ENCODE measurements at regions not wholly inside any gene's neighbourhood (a gene's known extent, or its start where the extent isn't known, plus 50 kb on each side); places are given as distances from the start of the nearest gene placed in this dataset.

DNA sequence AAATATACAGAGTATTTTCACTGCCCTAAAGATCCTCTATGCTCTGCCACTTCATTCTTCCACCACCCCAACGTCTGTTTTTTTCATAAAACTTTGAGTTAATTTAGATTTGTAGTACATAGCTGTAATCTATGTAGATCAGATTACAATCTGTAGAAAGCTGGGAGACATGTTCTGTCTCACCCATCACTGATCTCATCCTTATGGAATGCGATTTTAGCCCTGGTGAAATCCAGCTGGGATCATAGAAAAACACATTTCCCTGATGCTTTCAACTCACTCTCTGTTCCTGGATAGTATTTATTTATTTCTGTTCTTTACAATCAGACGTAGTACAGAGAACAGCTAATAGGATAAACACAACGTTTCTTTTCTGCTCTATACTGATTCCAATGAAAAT, 521.0 kb downstream of the KIF20B start:
- no peaks in the 10 kb centered on the region for H3K4me1 ChIP-seq
- H3K4me3 ChIP-seq, result no peak overlapping the region
- H3K36me3 ChIP-seq, result no peaks in the 10 kb centered on the region
- no peaks in the 10 kb centered on the region for H3K9me3 ChIP-seq
- no peaks in the 10 kb centered on the region for H3K27me3 ChIP-seq
- H3K27ac ChIP-seq, result no peak overlapping the region
- no peak for TF ChIP-seq POLR2A (IDR thresholded peaks at IDR 0.05)
- no peak for DNase-seq
- intact Hi-C loops (cut with DNase I; ENCODE audit: low total_unique reads), result no loop called here

GRCh38 chr10:90222939-90223338, 521.5 kb downstream of the KIF20B start:
- no peaks in the 10 kb centered on the region for H3K36me3 ChIP-seq
- no peaks in the 10 kb centered on the region for H3K27me3 ChIP-seq
- no peak overlapping the region for H3K27ac ChIP-seq
- TF ChIP-seq POLR2A (IDR thresholded peaks at IDR 0.05), result no peak
- TF ChIP-seq, protein P1, sequence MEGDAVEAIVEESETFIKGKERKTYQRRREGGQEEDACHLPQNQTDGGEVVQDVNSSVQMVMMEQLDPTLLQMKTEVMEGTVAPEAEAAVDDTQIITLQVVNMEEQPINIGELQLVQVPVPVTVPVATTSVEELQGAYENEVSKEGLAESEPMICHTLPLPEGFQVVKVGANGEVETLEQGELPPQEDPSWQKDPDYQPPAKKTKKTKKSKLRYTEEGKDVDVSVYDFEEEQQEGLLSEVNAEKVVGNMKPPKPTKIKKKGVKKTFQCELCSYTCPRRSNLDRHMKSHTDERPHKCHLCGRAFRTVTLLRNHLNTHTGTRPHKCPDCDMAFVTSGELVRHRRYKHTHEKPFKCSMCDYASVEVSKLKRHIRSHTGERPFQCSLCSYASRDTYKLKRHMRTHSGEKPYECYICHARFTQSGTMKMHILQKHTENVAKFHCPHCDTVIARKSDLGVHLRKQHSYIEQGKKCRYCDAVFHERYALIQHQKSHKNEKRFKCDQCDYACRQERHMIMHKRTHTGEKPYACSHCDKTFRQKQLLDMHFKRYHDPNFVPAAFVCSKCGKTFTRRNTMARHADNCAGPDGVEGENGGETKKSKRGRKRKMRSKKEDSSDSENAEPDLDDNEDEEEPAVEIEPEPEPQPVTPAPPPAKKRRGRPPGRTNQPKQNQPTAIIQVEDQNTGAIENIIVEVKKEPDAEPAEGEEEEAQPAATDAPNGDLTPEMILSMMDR (IDR thresholded peaks at IDR 0.05), result no peak
- H3K4me1 ChIP-seq, result no peaks in the 10 kb centered on the region
- H3K9me3 ChIP-seq, result no peaks in the 10 kb centered on the region
- H3K4me3 ChIP-seq, result no peak overlapping the region
- no peak for DNase-seq
- intact Hi-C loops (cut with DNase I; ENCODE audit: low total_unique reads), result no loop called here

DNA sequence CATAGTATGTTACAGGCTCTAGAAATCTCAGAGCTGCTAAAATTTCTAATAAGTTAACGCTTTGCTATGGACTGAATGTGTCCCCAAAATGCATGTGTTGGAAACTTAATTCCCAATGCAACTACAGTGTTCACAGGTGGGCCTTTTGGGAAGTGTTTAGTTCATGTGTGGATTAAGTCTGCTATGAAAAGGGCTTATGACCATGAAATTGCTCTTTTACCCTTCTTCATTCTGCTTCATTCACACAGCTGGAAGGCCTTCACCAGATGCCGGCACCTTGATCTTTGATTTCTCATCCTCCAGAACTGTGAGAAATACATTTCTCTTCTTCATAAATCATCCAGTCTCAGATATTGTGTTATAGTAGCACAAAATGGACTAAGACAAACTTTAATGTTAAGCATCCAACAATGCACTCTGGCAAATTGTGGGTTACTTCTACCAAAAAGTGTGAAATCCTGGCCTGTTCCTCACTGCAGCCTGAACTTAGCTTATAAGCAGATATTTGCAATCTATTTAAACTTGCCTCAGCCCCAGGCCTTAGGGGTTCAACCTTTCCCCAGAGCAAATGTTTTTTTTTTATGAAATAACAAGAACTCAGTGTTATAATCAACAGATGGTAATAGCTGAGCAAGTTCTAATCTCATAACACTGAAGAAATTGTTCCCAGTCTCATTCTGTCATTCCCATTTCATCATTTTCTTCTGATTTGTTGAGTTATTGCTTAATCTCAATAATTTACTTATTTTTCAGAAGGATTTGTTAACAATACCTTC, 523.6 kb downstream of the KIF20B start:
- Histone ChIP-seq H3K27ac (no peak overlapping the region), H3K27me3 (no peaks in the 10 kb centered on the region), H3K36me3 (no peaks in the 10 kb centered on the region), H3K4me3 (no peak overlapping the region), H3K4me1 (no peaks in the 10 kb centered on the region), H3K9me3 (no peaks in the 10 kb centered on the region)
- intact Hi-C loops (cut with DNase I; ENCODE audit: low total_unique reads), result no loop called here
- TF ChIP-seq POLR2A (IDR thresholded peaks at IDR 0.05), result no peak
- TF ChIP-seq, protein P1 (IDR thresholded peaks at IDR 0.05), result no peak
- no peak for DNase-seq

- Histone ChIP-seq H3K27me3 (no peaks in the 10 kb centered on the region), H3K27ac (no peak overlapping the region), H3K4me3 (no peak overlapping the region), H3K36me3 (no peaks in the 10 kb centered on the region), H3K9me3 (no peaks in the 10 kb centered on the region), H3K4me1 (no peaks in the 10 kb centered on the region)
- intact Hi-C loops (cut with DNase I; ENCODE audit: low total_unique reads), result no loop called here
- TF ChIP-seq, protein P1 (IDR thresholded peaks at IDR 0.05), result no peak
- no peak for TF ChIP-seq POLR2A (IDR thresholded peaks at IDR 0.05)
- no peak for DNase-seq
Measured at GRCh38 chr10:90226517-90226916, 525.1 kb downstream of the KIF20B start.

DNA sequence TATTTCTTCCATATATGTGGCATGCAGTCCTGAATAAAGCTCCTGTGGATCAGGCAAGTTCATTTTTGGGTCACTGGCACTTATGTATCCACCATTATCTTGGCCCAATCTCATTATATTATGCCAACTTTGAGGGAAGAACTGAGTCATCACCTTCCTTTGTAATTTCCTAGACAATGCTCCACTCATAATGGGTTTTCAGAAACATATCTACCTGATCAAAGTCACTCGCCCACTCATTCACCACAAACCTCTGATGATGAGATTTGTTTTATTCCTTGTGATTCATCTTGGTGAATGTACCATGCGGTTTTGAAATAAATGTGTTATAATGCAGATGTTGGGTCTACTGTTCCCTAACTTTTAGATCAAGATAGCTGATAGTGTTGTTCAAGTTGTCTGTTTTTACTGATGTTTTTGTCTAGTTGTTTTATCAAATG, 525.8 kb downstream of the KIF20B start:
- no peak overlapping the region for H3K4me3 ChIP-seq
- H3K36me3 ChIP-seq, result no peaks in the 10 kb centered on the region
- no peak for TF ChIP-seq POLR2A (IDR thresholded peaks at IDR 0.05)
- TF ChIP-seq, protein P1 (IDR thresholded peaks at IDR 0.05), result no peak
- no peaks in the 10 kb centered on the region for H3K27me3 ChIP-seq
- intact Hi-C loops (cut with DNase I; ENCODE audit: low total_unique reads), result no loop called here
- no peak overlapping the region for H3K27ac ChIP-seq
- H3K9me3 ChIP-seq, result no peaks in the 10 kb centered on the region
- DNase-seq, result no peak
- H3K4me1 ChIP-seq, result no peaks in the 10 kb centered on the region
